HepG2 (cell line): ENCODE measurements at regions not wholly inside any gene's neighbourhood (a gene's known extent, or its start where the extent isn't known, plus 50 kb on each side); places are given as distances from the start of the nearest gene placed in this dataset.

ENCODE experiments used
- ARNT ChIP-seq: fragments of 450-650 bp; IDR thresholded peaks from 2 replicates; pipeline ENCODE4 v1.6.1; 2017
- BRCA1 ChIP-seq: sonication (generic); formaldehyde crosslinking; IDR thresholded peaks from 2 replicates; pipeline ENCODE4 v1.4.0; 2020; ENCODE audit warnings: missing genetic modification reagents
- E2F2 ChIP-seq: sonication (generic); formaldehyde crosslinking; IDR thresholded peaks from 2 replicates; pipeline ENCODE4 v1.4.0; 2020; ENCODE audit warnings: missing genetic modification reagents, borderline replicate concordance
- EZH2 ChIP-seq: conservative IDR thresholded peaks from 2 replicates; pipeline ENCODE4 v1.6.1; 2012; ENCODE audit warnings: mild to moderate bottlenecking, low read depth, low read length, moderate library complexity
- FOXK2 ChIP-seq: fragments of 450-650 bp; IDR thresholded peaks from 2 replicates; pipeline ENCODE4 v1.6.1; 2016
- GZF1 ChIP-seq: sonication (generic); formaldehyde crosslinking; IDR thresholded peaks from 2 replicates; pipeline ENCODE4 v1.5.1; 2020; ENCODE audit warnings: mild to moderate bottlenecking, missing genetic modification reagents
- HNF4G ChIP-seq, 2 experiments: sonication (generic) in 1 of 2; formaldehyde crosslinking in 1 of 2; IDR thresholded peaks; 2 replicates each; pipeline versions ENCODE4 v1.4.0 to v1.6.1; 2011 to 2020; ENCODE audit warnings: borderline replicate concordance in 2 of 2, low read depth in 2 of 2, mild to moderate bottlenecking in 2 of 2, low read length in 1 of 2, missing genetic modification reagents in 1 of 2, moderate library complexity in 1 of 2
- HNRNPL ChIP-seq: fragments of 200-400 bp; formaldehyde crosslinking; IDR thresholded peaks from 2 replicates; pipeline ENCODE4 v1.6.1; 2017; ENCODE audit warnings: mild to moderate bottlenecking, low read depth, low read length
- KDM3A ChIP-seq: IDR thresholded peaks from 2 replicates; pipeline ENCODE4 v1.6.1; 2018; ENCODE audit warnings: low read depth, missing compliant biosample characterization
- MYNN ChIP-seq: sonication (generic); formaldehyde crosslinking; IDR thresholded peaks from 2 replicates; pipeline ENCODE4 v1.4.0; 2020; ENCODE audit warnings: mild to moderate bottlenecking, low read depth, missing genetic modification reagents
- PREB ChIP-seq: sonication (generic); formaldehyde crosslinking; IDR thresholded peaks from 2 replicates; pipeline ENCODE4 v1.4.0; 2020; ENCODE audit warnings: missing genetic modification reagents
- SOX13 ChIP-seq, 3 experiments: fragments of 450-650 bp in 1 of 3; sonication (generic) in 1 of 3; formaldehyde crosslinking in 1 of 3; IDR thresholded peaks in 2 of 3; conservative IDR thresholded peaks in 1 of 3; 2 replicates each; pipeline versions ENCODE4 v1.5.0 to v1.6.1; 2016 to 2020; ENCODE audit warnings: antibody characterized with exemption in 1 of 3, mild to moderate bottlenecking in 1 of 3, missing compliant biosample characterization in 1 of 3, missing genetic modification reagents in 1 of 3, moderate library complexity in 1 of 3
- ZBTB10 ChIP-seq: sonication (generic); formaldehyde crosslinking; IDR thresholded peaks from 2 replicates; pipeline ENCODE4 v1.4.0; 2020; ENCODE audit warnings: missing genetic modification reagents, borderline replicate concordance
- ZNF207 ChIP-seq: fragments of 450-650 bp; IDR thresholded peaks from 2 replicates; pipeline ENCODE4 v1.6.1; 2016; ENCODE audit warnings: antibody characterized with exemption, borderline replicate concordance
- ZNF281 ChIP-seq: sonication (generic); formaldehyde crosslinking; IDR thresholded peaks from 2 replicates; pipeline ENCODE4 v1.4.0; 2020; ENCODE audit warnings: missing genetic modification reagents, borderline replicate concordance
- ZNF546 ChIP-seq: sonication (generic); formaldehyde crosslinking; conservative IDR thresholded peaks from 2 replicates; pipeline ENCODE4 v1.8.1; 2023; ENCODE audit warnings: mild to moderate bottlenecking, missing genetic modification reagents
- ZNF670 ChIP-seq: sonication (generic); formaldehyde crosslinking; IDR thresholded peaks from 2 replicates; pipeline ENCODE4 v1.8.0; 2022; ENCODE audit warnings: mild to moderate bottlenecking, missing genetic modification reagents, borderline replicate concordance
- ZNF891 ChIP-seq: sonication (generic); formaldehyde crosslinking; IDR thresholded peaks from 2 replicates; pipeline ENCODE4 v1.5.0; 2020; ENCODE audit warnings: mild to moderate bottlenecking, missing genetic modification reagents
- TF ChIP-seq, protein P1 (sequence below): sonication (generic); formaldehyde crosslinking; IDR thresholded peaks from 2 replicates; pipeline ENCODE4 v1.5.0; 2020; ENCODE audit warnings: missing genetic modification reagents

- TF ChIP-seq FOXK2 (no peak), HNF4G (IDR thresholded peaks at IDR 0.05; ENCODE audit: borderline replicate concordance, low read depth, low read length) (peak; percentile 98), HNF4G (CRISPR knock-in tag; IDR thresholded peaks at IDR 0.05; ENCODE audit: borderline replicate concordance, low read depth) (peak; percentile 98), ZBTB10 (peak; percentile 100), ZNF670 (CRISPR knock-in tag) (peak; percentile 86), KDM3A (CRISPR knock-in tag) (peak; percentile 88; the same call in 1 of the 2 replicates), E2F2 (peak; percentile 80; the same call in 1 of the 2 replicates), ZNF891 (CRISPR knock-in tag) (no peak; the same call in 1 of the 2 replicates), GZF1 (CRISPR knock-in tag) (no peak), ZNF281 (CRISPR knock-in tag) (peak; percentile 65; the same call in 1 of the 2 replicates), ARNT (no peak), PREB (no peak), BRCA1 (CRISPR knock-in tag) (peak; percentile 97; the same call in 1 of the 2 replicates), ZNF546 (0 out of 2 replicates have a peak, but pooled peaks have one; percentile 77), HNRNPL (0 out of 2 replicates have a peak, but pooled peaks have one; percentile 19), SOX13 (IDR thresholded peaks at IDR 0.05) (peak; percentile 75; the same call in 1 of the 2 replicates), SOX13 (CRISPR knock-in tag; conservative IDR thresholded peaks at IDR 0.05 in 1 of 2, IDR thresholded peaks at IDR 0.05 in 1 of 2) (peak in 1 of 2 experiments; percentile 95; a peak in 2 of 4 replicates), ZNF207 (no peak), EZH2 (no peak), MYNN (CRISPR knock-in tag) (no peak; the same call in 1 of the 2 replicates)
- TF ChIP-seq, protein P1, sequence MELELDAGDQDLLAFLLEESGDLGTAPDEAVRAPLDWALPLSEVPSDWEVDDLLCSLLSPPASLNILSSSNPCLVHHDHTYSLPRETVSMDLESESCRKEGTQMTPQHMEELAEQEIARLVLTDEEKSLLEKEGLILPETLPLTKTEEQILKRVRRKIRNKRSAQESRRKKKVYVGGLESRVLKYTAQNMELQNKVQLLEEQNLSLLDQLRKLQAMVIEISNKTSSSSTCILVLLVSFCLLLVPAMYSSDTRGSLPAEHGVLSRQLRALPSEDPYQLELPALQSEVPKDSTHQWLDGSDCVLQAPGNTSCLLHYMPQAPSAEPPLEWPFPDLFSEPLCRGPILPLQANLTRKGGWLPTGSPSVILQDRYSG (CRISPR knock-in tag): no peak
These were observed 54.3 kb upstream of the PTPN1 start (continued) for GRCh38 chr20:50455656-50456451.
